HCT116 (cell line): ENCODE measurements at regions not wholly inside any gene's neighbourhood (a gene's known extent, or its start where the extent isn't known, plus 50 kb on each side); places are given as distances from the start of the nearest gene placed in this dataset.

Experiments used
- ATAC-seq: fragments of 200-7000 bp; cut with Tn5 transposase; 2 replicates; pipeline ENCODE4 v1.9.1; 2020; ENCODE audit warnings: mild to moderate bottlenecking, moderate library complexity
- BruUV-seq: library from RNA; stranded (reverse); fragments of 400-500 nt; replicated peaks from 2 replicates; lab custom pipeline; 2021; lab: Mats Ljungman, UMichigan
- CTCF ChIA-PET: fragments of 300-600 bp; sonication (Branson Sonifier 250); formaldehyde crosslinking; loops from one replicate; lab custom pipeline; 2021; ENCODE audit warnings: antibody characterized with exemption; lab: Charles Lee
- POLR2A ChIA-PET: fragments of 300-600, 350-600 bp; sonication (Branson Sonifier 250); formaldehyde crosslinking; loops from one replicate; lab custom pipeline; 2021; ENCODE audit warnings: antibody characterized with exemption; lab: Charles Lee
- RAD21 ChIA-PET, 2 experiments: fragments of 300-600 bp; sonication (Branson Sonifier 250); formaldehyde crosslinking; loops; one replicate each; lab custom pipeline; 2023; ENCODE audit warnings: low total read pairs in 2 of 2; ENCODE audit not compliant: uncharacterized antibody in 2 of 2, unreplicated experiment in 2 of 2, low non-redundant PET in 1 of 2; lab: Charles Lee
- DNase-seq: peaks from one replicate; pipeline ENCODE4 v3.0.0-alpha.2; 2010; ENCODE audit warnings: low read depth, low spot score
- H2AFZ ChIP-seq: fragments of 200-600 bp; shearing (Covaris generic), sonication (generic); 2 replicates; pipeline ENCODE4 v1.6.1; 2017; ENCODE audit warnings: low read depth, mixed run types, mixed read lengths, antibody characterized with exemption, low read length; ENCODE audit not compliant: poor library complexity, severe bottlenecking
- H3K27ac ChIP-seq: 2 replicates; pipeline ENCODE4 v1.5.1; 2012; ENCODE audit warnings: low read depth, low read length
- H3K27me3 ChIP-seq: fragments of 200-600 bp; sonication (generic); 2 replicates; pipeline ENCODE4 v1.6.1; 2016; ENCODE audit warnings: mixed run types, low read length, mixed read lengths; ENCODE audit not compliant: insufficient read depth
- H3K36me3 ChIP-seq, 2 experiments: fragments of 200-500 bp in 1 of 2; fragments of 200-600 bp in 1 of 2; sonication (Bioruptor generic) in 1 of 2; sonication (generic) in 1 of 2; 2 replicates each; pipeline versions ENCODE4 v1.5.1 to v1.6.1; 2014 to 2016; ENCODE audit warnings: low read length in 2 of 2, inconsistent platforms in 1 of 2, mixed read lengths in 1 of 2, mixed run types in 1 of 2; ENCODE audit not compliant: insufficient read depth in 2 of 2, control insufficient read depth in 1 of 2
- H3K4me1 ChIP-seq, 2 experiments: fragments of 200-600 bp in 1 of 2; sonication (generic) in 1 of 2; 2 replicates each; pipeline versions ENCODE4 v1.5.1 to v1.6.1; 2012 to 2017; ENCODE audit warnings: low read length in 2 of 2, inconsistent platforms in 1 of 2, mild to moderate bottlenecking in 1 of 2, mixed read lengths in 1 of 2, mixed run types in 1 of 2, moderate library complexity in 1 of 2; ENCODE audit not compliant: insufficient read depth in 2 of 2, control insufficient read depth in 1 of 2
- H3K4me2 ChIP-seq: fragments of 200-600 bp; sonication (generic); 2 replicates; pipeline ENCODE4 v1.6.1; 2017; ENCODE audit warnings: mixed run types, low read length, mixed read lengths
- H3K4me3 ChIP-seq, 2 experiments: fragments of 200-600 bp in 1 of 2; sonication (generic) in 1 of 2; replicated peaks in 1 of 2; 2 replicates each; pipeline ENCODE4 v1.5.1; 2011 to 2016; ENCODE audit warnings: low read length in 2 of 2, control low read depth in 1 of 2, low read depth in 1 of 2, mild to moderate bottlenecking in 1 of 2, mixed read lengths in 1 of 2, mixed run types in 1 of 2
- H3K79me2 ChIP-seq: fragments of 200-600 bp; sonication (generic); 2 replicates; pipeline ENCODE4 v1.6.1; 2017; ENCODE audit warnings: mild to moderate bottlenecking, mixed run types, low read length, moderate library complexity, mixed read lengths; ENCODE audit not compliant: insufficient read depth
- H3K9ac ChIP-seq: fragments of 200-600 bp; sonication (generic); 2 replicates; pipeline ENCODE4 v1.6.1; 2016; ENCODE audit warnings: low read length, mixed read lengths
- H3K9me2 ChIP-seq: fragments of 200-600 bp; sonication (generic), shearing (Covaris generic); 2 replicates; pipeline ENCODE4 v1.6.1; 2017; ENCODE audit warnings: mixed run types, mild to moderate bottlenecking, moderate library complexity; ENCODE audit not compliant: insufficient read depth
- H3K9me3 ChIP-seq, 2 experiments: fragments of 200-500 bp in 1 of 2; fragments of 200-600 bp in 1 of 2; sonication (Bioruptor generic) in 1 of 2; sonication (generic) in 1 of 2; 2 replicates each; pipeline ENCODE4 v1.6.1; 2014 to 2017; ENCODE audit warnings: low read length in 2 of 2, mixed read lengths in 2 of 2, inconsistent platforms in 1 of 2, low read depth in 1 of 2, mild to moderate bottlenecking in 1 of 2, mixed run types in 1 of 2, moderate library complexity in 1 of 2; ENCODE audit not compliant: control insufficient read depth in 1 of 2, insufficient read depth in 1 of 2
- H4K20me1 ChIP-seq: fragments of 200-600 bp; sonication (generic), shearing (Covaris generic); 2 replicates; pipeline ENCODE4 v1.6.1; 2017; ENCODE audit warnings: mixed run types, mild to moderate bottlenecking, moderate library complexity; ENCODE audit not compliant: insufficient read depth
- CBX3 ChIP-seq: IDR thresholded peaks from 2 replicates; pipeline ENCODE4 v1.6.1; 2012; ENCODE audit warnings: low read depth
- ELF1 ChIP-seq: IDR thresholded peaks from 2 replicates; pipeline ENCODE4 v1.6.1; 2012; ENCODE audit warnings: low read depth, borderline replicate concordance
- FOSL1 ChIP-seq: IDR thresholded peaks from 2 replicates; pipeline ENCODE4 v1.6.1; 2012; ENCODE audit warnings: low read depth
- JUND ChIP-seq: IDR thresholded peaks from 2 replicates; pipeline ENCODE4 v1.6.1; 2012
- MAX ChIP-seq: IDR thresholded peaks from 2 replicates; pipeline ENCODE4 v1.6.1; 2012
- POLR2A ChIP-seq: IDR thresholded peaks from 2 replicates; pipeline ENCODE4 v1.7.0; 2011; ENCODE audit warnings: borderline replicate concordance; ENCODE audit not compliant: insufficient read depth, insufficient read length; ENCODE audit errors: extremely low read depth
- POLR2AphosphoS5 ChIP-seq: IDR thresholded peaks from 2 replicates; pipeline ENCODE4 v1.6.1; 2011; ENCODE audit warnings: mild to moderate bottlenecking, low read depth, low read length, moderate library complexity
- SP1 ChIP-seq: IDR thresholded peaks from 2 replicates; pipeline ENCODE4 v1.6.1; 2012; ENCODE audit warnings: low read depth
- TCF7L2 ChIP-seq: IDR thresholded peaks from 2 replicates; pipeline ENCODE4 v1.7.0; 2011; ENCODE audit warnings: borderline replicate concordance, inconsistent platforms; ENCODE audit not compliant: insufficient read depth, insufficient read length; ENCODE audit errors: extremely low read depth
- ZFX ChIP-seq: fragments of 450-650 bp; IDR thresholded peaks from 2 replicates; pipeline ENCODE4 v1.6.1; 2017
- intact Hi-C: fragments of 100-400 bp; cut with micrococcal nuclease; formaldehyde crosslinking; loops from 2 replicates; pipeline ENCODE4 v1.10.0; 2022

GRCh38 chr2:236973343-236973980 lies 112.2 kb upstream of the COPS8 start:
- RAD21 ChIA-PET = no interaction called here
- H3K9ac ChIP-seq = no peak overlapping the region
- intact Hi-C loops = no loop called here

GRCh38 chr2:236974148-236974547 lies 111.5 kb upstream of the COPS8 start:
- BruUV-seq = no TSS peak
- ATAC-seq (no peak), DNase-seq (no peak)
- H3K9ac ChIP-seq = no peak overlapping the region
- no peaks in the 10 kb centered on the region for H3K9me2 ChIP-seq
- H3K4me3 ChIP-seq = no peak overlapping the region
- no peaks in the 10 kb centered on the region for H4K20me1 ChIP-seq
- ChIA-PET CTCF (no interaction called here), RAD21 (no interaction called here), POLR2A (no interaction called here)
- peaks cover 63% of the 10 kb centered on the region; the same call in 1 of the 2 replicates for H3K27me3 ChIP-seq
- no peak overlapping the region for H3K4me2 ChIP-seq
- no peaks in the 10 kb centered on the region for H3K36me3 ChIP-seq
- TF ChIP-seq MAX (no peak), CBX3 (no peak), SP1 (no peak), ELF1 (no peak), FOSL1 (no peak), POLR2AphosphoS5 (no peak), TCF7L2 (no peak)
- H3K9me3 ChIP-seq = no peaks in the 10 kb centered on the region
- no peaks in the 10 kb centered on the region for H3K79me2 ChIP-seq
- intact Hi-C loops = no loop called here
- no peak overlapping the region for H3K27ac ChIP-seq
- H2AFZ ChIP-seq = no peak overlapping the region
- no peaks in the 10 kb centered on the region for H3K4me1 ChIP-seq

More at GRCh38 chr2:236973343-236973980, 112.2 kb upstream of the COPS8 start:
- H4K20me1 ChIP-seq = no peaks in the 10 kb centered on the region
- no peak overlapping the region for H3K4me3 ChIP-seq
- POLR2A ChIA-PET = no interaction called here
- no peak overlapping the region for H3K4me2 ChIP-seq
- no peak overlapping the region for H2AFZ ChIP-seq
- peaks cover 68% of the 10 kb centered on the region; the same call in 1 of the 2 replicates for H3K27me3 ChIP-seq
- H3K9me3 ChIP-seq = no peaks in the 10 kb centered on the region
- H3K9me2 ChIP-seq = no peaks in the 10 kb centered on the region
- H3K4me1 ChIP-seq = no peaks in the 10 kb centered on the region
- ATAC-seq (no peak), DNase-seq (no peak)
- H3K36me3 ChIP-seq = no peaks in the 10 kb centered on the region
- BruUV-seq = no TSS peak
- no peaks in the 10 kb centered on the region for H3K79me2 ChIP-seq
- CTCF ChIA-PET = no interaction called here
- H3K27ac ChIP-seq = no peak overlapping the region
- no peak for TF ChIP-seq JUND
- TF ChIP-seq ZFX = no peak
- TF ChIP-seq POLR2A = no peak
